Osteoblast (primary cell): ENCODE measurements at regions not wholly inside any gene's neighbourhood (a gene's known extent, or its start where the extent isn't known, plus 50 kb on each side); places are given as distances from the start of the nearest gene placed in this dataset.
A peak's percentile ranks its signal among the peaks of the same experiment; 100 is the strongest.

Experiments used
- DNase-seq: peaks from one replicate; pipeline ENCODE4 v3.0.0; 2011; ENCODE audit warnings: low spot score, mixed read lengths; ENCODE audit not compliant: insufficient read length; ENCODE audit errors: missing footprints
- H2AFZ ChIP-seq: 2 replicates; pipeline ENCODE4 v1.6.0; 2011; ENCODE audit warnings: mild to moderate bottlenecking, low read length
- H3K27ac ChIP-seq: 2 replicates; pipeline ENCODE4 v1.5.1; 2011; ENCODE audit warnings: mild to moderate bottlenecking, low read depth, low read length, moderate library complexity
- H3K27me3 ChIP-seq: 2 replicates; pipeline ENCODE4 v1.6.0; 2012; ENCODE audit warnings: mild to moderate bottlenecking, control low read depth, inconsistent platforms, low read length, moderate library complexity; ENCODE audit not compliant: insufficient read depth
- H3K36me3 ChIP-seq: 2 replicates; pipeline ENCODE4 v1.5.1; 2011; ENCODE audit warnings: mild to moderate bottlenecking, low read length, control low read depth, moderate library complexity; ENCODE audit not compliant: insufficient read depth
- H3K4me1 ChIP-seq: 2 replicates; pipeline ENCODE4 v1.5.1; 2011; ENCODE audit warnings: mild to moderate bottlenecking, low read length, control low read depth, moderate library complexity; ENCODE audit not compliant: insufficient read depth
- H3K4me2 ChIP-seq: 2 replicates; pipeline ENCODE4 v1.6.0; 2011; ENCODE audit warnings: mild to moderate bottlenecking, low read length; ENCODE audit not compliant: insufficient read depth
- H3K4me3 ChIP-seq: fragments of 200-600 bp; sonication (generic); 3 replicates; pipeline ENCODE4 v1.5.1; 2012; ENCODE audit warnings: mild to moderate bottlenecking, low read length, inconsistent platforms; ENCODE audit not compliant: insufficient read depth
- H3K79me2 ChIP-seq: 2 replicates; pipeline ENCODE4 v1.6.0; 2012; ENCODE audit warnings: mild to moderate bottlenecking, low read length, control low read depth, inconsistent platforms; ENCODE audit not compliant: insufficient read depth
- H3K9me3 ChIP-seq: 2 replicates; pipeline ENCODE4 v1.5.1; 2011; ENCODE audit warnings: low read depth, low read length, control low read depth
- H4K20me1 ChIP-seq: 2 replicates; pipeline ENCODE4 v1.6.0; 2012; ENCODE audit warnings: mild to moderate bottlenecking, low read length, control low read depth; ENCODE audit not compliant: insufficient read depth
- CTCF ChIP-seq: IDR thresholded peaks from 2 replicates; pipeline ENCODE4 v1.5.1; 2011; ENCODE audit warnings: mild to moderate bottlenecking, low read depth, low read length, moderate library complexity; ENCODE audit errors: extremely low read depth

- Histone ChIP-seq H3K4me3 (no peak overlapping the region), H3K4me1 (no peaks in the 10 kb centered on the region), H3K9me3 (no peaks in the 10 kb centered on the region), H3K27me3 (no peaks in the 10 kb centered on the region), H3K27ac (no peak overlapping the region), H3K36me3 (no peaks in the 10 kb centered on the region), H4K20me1 (no peaks in the 10 kb centered on the region), H3K79me2 (no peaks in the 10 kb centered on the region), H2AFZ (no peak overlapping the region), H3K4me2 (no peak overlapping the region)
- no peak for DNase-seq
- no peak for TF ChIP-seq CTCF
These were observed 74.7 kb downstream of the GPR65 start for GRCh38 chr14:88079624-88080023.

GRCh38 chr14:88085736-88086135 is 80.8 kb downstream of the GPR65 start:
- Histone ChIP-seq H3K4me2 (no peak overlapping the region), H3K4me1 (no peaks in the 10 kb centered on the region), H3K4me3 (no peak overlapping the region), H4K20me1 (no peaks in the 10 kb centered on the region), H3K27ac (no peak overlapping the region), H3K9me3 (no peaks in the 10 kb centered on the region), H3K36me3 (no peaks in the 10 kb centered on the region), H3K27me3 (no peaks in the 10 kb centered on the region), H2AFZ (no peak overlapping the region), H3K79me2 (no peaks in the 10 kb centered on the region)
- no peak for DNase-seq
- TF ChIP-seq CTCF = no peak

GRCh38 chr14:88089445-88089844 is 84.5 kb downstream of the GPR65 start:
- Histone ChIP-seq H3K4me1 (no peaks in the 10 kb centered on the region), H3K79me2 (no peaks in the 10 kb centered on the region), H4K20me1 (no peaks in the 10 kb centered on the region), H3K9me3 (no peaks in the 10 kb centered on the region), H3K27me3 (no peaks in the 10 kb centered on the region), H3K4me3 (no peak overlapping the region), H3K27ac (no peak overlapping the region), H3K4me2 (no peak overlapping the region), H2AFZ (no peak overlapping the region), H3K36me3 (no peaks in the 10 kb centered on the region)
- TF ChIP-seq CTCF = no peak
- no peak for DNase-seq

- Histone ChIP-seq H3K4me2 (no peak overlapping the region), H3K9me3 (no peaks in the 10 kb centered on the region), H4K20me1 (no peaks in the 10 kb centered on the region), H3K4me3 (no peak overlapping the region), H3K27me3 (no peaks in the 10 kb centered on the region), H3K27ac (no peak overlapping the region), H2AFZ (no peak overlapping the region), H3K79me2 (no peaks in the 10 kb centered on the region), H3K36me3 (no peaks in the 10 kb centered on the region), H3K4me1 (no peaks in the 10 kb centered on the region)
- TF ChIP-seq CTCF = no peak
- peak; percentile 6 for DNase-seq
These were observed 87.6 kb downstream of the GPR65 start for GRCh38 chr14:88092529-88092928.
